ENCODE measurements at regions not wholly inside any gene's neighbourhood (a gene's known extent, or its start where the extent isn't known, plus 50 kb on each side); places are given as distances from the start of the nearest gene placed in this dataset.

DNA sequence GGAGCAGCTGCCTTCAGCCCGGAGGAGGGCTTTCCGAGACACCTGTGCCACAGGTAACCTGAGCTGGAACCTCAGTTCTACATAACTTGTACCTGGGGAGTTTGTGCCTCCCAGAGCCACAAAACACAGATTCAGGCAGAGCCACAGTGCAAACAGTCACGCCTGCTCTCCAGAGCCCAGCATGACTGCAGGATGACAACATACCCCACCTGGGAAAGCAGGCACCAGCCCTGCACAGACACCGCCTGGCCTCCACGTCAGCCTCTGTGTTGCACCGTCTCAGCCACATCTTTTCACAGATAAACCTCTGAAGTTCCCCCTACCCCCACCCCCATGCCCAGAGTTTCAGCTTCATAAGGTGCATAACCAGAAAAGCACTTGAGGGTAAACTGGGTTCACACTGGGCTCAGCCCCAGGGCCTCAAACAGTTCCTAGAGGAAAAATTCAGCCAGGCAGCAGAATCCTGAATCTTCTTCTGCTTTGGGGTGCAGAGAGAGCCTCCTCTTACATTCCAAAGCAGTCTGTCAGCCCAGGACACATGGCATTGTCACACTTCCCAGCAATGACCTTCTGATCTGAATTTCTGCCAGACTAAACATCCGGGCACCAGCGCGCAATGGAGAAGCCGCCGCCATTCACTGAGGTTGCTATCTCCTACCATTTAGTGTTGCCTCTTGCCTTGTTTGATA, 229.5 kb downstream of the TOMM20 start:
- Mint-ChIP-seq H3K4me3 (no peak overlapping the region), H3K27me3 (no peaks in the 10 kb centered on the region), H3K9me3 (no peaks in the 10 kb centered on the region), H3K4me1 (ENCODE audit: low read depth) (peaks cover 14% of the 10 kb centered on the region), H3K36me3 (ENCODE audit: low read depth) (no peaks in the 10 kb centered on the region), H3K27ac (no peak overlapping the region)
- POLR2A ChIA-PET: no interaction called here
- no peaks in the 10 kb centered on the region for H3K36me3 ChIP-seq (ENCODE audit: insufficient read depth, low read length)
- H3K4me3 ChIP-seq (ENCODE audit: low read length): no peak overlapping the region
- no peak for TF ChIP-seq CTCF (IDR thresholded peaks at IDR 0.05)
- no peak overlapping the region for H3K27ac ChIP-seq (ENCODE audit: low read depth in 1 of 2, low read length in 2 of 2)
- no peak for ATAC-seq (ENCODE audit: poor library complexity)
- H3K27me3 ChIP-seq (ENCODE audit: control insufficient read depth in 1 of 2, insufficient read depth in 2 of 2, low read length in 2 of 2): no peaks in the 10 kb centered on the region
- peaks cover 5% of the 10 kb centered on the region for H3K4me1 ChIP-seq (ENCODE audit: insufficient read depth, low read length)
- intact Hi-C loops (cut with DNase I, micrococcal nuclease): no loop called here
- DNase-seq: no peak
- H3K9me3 ChIP-seq (ENCODE audit: control insufficient read depth in 1 of 2, insufficient read depth in 1 of 2, low read length in 2 of 2): no peaks in the 10 kb centered on the region
- CTCF ChIA-PET: no interaction called here

DNA sequence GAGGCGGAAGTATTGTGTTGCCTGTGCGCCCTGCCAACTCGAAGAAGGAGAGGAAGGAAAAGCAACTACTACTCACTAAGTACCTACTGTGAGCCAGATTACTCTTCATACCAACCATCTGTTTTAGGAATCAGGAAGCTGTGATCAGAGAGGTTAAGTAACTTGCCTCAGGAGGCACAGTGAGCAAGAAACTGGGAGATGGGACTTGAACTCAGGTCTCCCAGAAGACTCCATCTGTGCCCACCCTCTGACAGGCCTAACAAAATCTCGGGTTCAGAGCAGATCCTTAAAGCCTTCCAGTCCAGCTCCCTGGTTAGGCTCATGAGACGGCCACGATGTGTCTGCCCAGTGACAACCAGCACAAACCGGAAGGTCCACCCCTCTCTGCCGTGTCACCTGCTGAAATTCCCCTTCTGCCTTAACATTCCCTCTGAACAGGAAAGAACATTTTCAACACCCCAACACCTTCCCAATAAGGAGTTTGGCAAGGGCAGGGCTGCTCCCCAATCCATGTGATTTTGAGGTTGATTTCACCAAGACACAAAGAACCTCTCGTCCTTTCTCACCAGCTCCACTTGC, 230.1 kb downstream of the TOMM20 start:
- H3K27me3 Mint-ChIP-seq: no peaks in the 10 kb centered on the region
- no peak overlapping the region for H3K4me3 Mint-ChIP-seq
- peaks cover 20% of the 10 kb centered on the region for H3K4me1 Mint-ChIP-seq (ENCODE audit: low read depth)
- Histone ChIP-seq H3K27me3 (ENCODE audit: control insufficient read depth in 1 of 2, insufficient read depth in 2 of 2, low read length in 2 of 2) (no peaks in the 10 kb centered on the region), H3K27ac (ENCODE audit: low read depth in 1 of 2, low read length in 2 of 2) (no peak overlapping the region), H3K4me1 (ENCODE audit: insufficient read depth, low read length) (peaks cover 11% of the 10 kb centered on the region), H3K4me3 (ENCODE audit: low read length) (no peak overlapping the region), H3K36me3 (ENCODE audit: insufficient read depth, low read length) (no peaks in the 10 kb centered on the region), H3K9me3 (ENCODE audit: control insufficient read depth in 1 of 2, insufficient read depth in 1 of 2, low read length in 2 of 2) (no peaks in the 10 kb centered on the region)
- no peak for ATAC-seq (ENCODE audit: poor library complexity)
- intact Hi-C loops (cut with DNase I, micrococcal nuclease): no loop called here
- H3K36me3 Mint-ChIP-seq (ENCODE audit: low read depth): no peaks in the 10 kb centered on the region
- no peak overlapping the region for H3K27ac Mint-ChIP-seq
- ChIA-PET CTCF (no interaction called here), POLR2A (no interaction called here)
- no peaks in the 10 kb centered on the region for H3K9me3 Mint-ChIP-seq
- DNase-seq: no peak
- TF ChIP-seq CTCF (IDR thresholded peaks at IDR 0.05): no peak

DNA sequence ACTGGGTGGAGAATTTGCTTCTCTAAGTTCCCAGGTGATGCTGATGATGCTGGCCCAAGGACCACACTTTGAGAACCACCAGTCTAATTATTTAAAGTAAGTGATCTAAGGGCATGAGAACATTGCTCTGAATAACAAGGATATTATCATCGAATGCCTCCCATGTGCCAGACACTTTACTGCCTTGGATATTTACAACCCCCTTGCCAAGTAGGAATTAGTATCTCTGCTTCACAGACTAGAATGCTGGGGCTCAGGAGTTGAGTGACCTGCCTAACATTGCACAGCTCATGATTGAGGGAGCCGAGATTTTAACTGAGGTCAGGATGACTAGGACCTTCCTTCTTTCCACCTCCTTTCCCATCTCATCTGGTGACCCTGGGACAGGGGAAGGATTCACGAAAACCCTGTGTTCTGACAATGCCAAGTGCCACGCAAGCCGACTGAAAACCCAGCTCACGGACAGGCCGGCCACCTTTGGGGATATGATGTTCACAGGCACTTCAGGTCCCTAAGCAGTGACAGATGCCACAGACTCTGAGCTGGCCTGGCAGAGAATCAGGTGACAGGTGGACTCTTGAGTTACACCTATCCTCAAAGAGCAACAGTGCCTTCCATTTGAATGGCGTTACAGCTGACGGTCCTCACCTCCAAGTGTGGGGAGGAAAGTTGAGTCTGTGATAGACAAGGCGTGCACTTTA, 230.7 kb downstream of the TOMM20 start:
- ChIA-PET CTCF (no interaction called here), POLR2A (no interaction called here)
- no peak for ATAC-seq (ENCODE audit: poor library complexity)
- DNase-seq: no peak
- H3K9me3 Mint-ChIP-seq: no peaks in the 10 kb centered on the region
- peaks cover 20% of the 10 kb centered on the region for H3K4me1 Mint-ChIP-seq (ENCODE audit: low read depth)
- H3K4me3 ChIP-seq (ENCODE audit: low read length): no peak overlapping the region
- H3K36me3 Mint-ChIP-seq (ENCODE audit: low read depth): no peaks in the 10 kb centered on the region
- H3K27ac Mint-ChIP-seq: no peak overlapping the region
- no peak for TF ChIP-seq CTCF (IDR thresholded peaks at IDR 0.05)
- no peaks in the 10 kb centered on the region for H3K36me3 ChIP-seq (ENCODE audit: insufficient read depth, low read length)
- no peaks in the 10 kb centered on the region for H3K27me3 ChIP-seq (ENCODE audit: control insufficient read depth in 1 of 2, insufficient read depth in 2 of 2, low read length in 2 of 2)
- H3K27ac ChIP-seq (ENCODE audit: low read depth in 1 of 2, low read length in 2 of 2): no peak overlapping the region
- intact Hi-C loops (cut with DNase I, micrococcal nuclease): no loop called here
- no peaks in the 10 kb centered on the region for H3K27me3 Mint-ChIP-seq
- H3K4me1 ChIP-seq (ENCODE audit: insufficient read depth, low read length): peaks cover 11% of the 10 kb centered on the region
- no peaks in the 10 kb centered on the region for H3K9me3 ChIP-seq (ENCODE audit: control insufficient read depth in 1 of 2, insufficient read depth in 1 of 2, low read length in 2 of 2)
- no peak overlapping the region for H3K4me3 Mint-ChIP-seq
